ENCODE measurements at regions not wholly inside any gene's neighbourhood (a gene's known extent, or its start where the extent isn't known, plus 50 kb on each side); places are given as distances from the start of the nearest gene placed in this dataset.

DNA sequence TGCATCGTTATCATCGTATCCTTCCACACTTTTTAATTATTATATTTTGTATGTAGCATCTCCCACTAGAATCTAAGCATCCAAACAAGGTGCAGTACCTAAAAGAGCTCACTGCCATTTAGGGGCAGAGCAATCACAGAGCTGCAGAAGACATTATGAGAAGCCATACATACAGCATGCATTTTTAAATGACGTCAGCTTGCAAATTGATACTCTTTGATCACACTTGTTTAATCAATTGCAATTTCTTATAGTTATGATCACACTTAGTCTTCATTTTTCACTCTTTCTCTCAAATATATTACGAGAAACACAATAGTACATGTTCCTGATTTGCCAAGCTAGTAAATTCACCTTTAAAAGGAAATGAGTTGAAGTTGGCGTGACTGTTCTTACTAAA is 753.3 kb upstream of the LRRN3 start:
- Histone ChIP-seq H2BK15ac (ENCODE audit: low read depth, low read length) (no peak overlapping the region), H4K5ac (ENCODE audit: low read depth, low read length) (no peak overlapping the region), H3K18ac (ENCODE audit: low read depth, low read length) (no peak overlapping the region), H3K23ac (ENCODE audit: low read depth, low read length) (no peak overlapping the region), H3K27me3 (ENCODE audit: control insufficient read depth, insufficient read depth, low read length) (no peaks in the 10 kb centered on the region), H3K9me3 (ENCODE audit: control insufficient read depth, insufficient read depth, low read length) (no peaks in the 10 kb centered on the region), H3K56ac (ENCODE audit: extremely low read depth, insufficient read depth, low read length) (no peak overlapping the region), H3K9ac (ENCODE audit: low read depth, low read length) (no peak overlapping the region), H4K91ac (ENCODE audit: insufficient read depth, low read depth, low read length) (no peak overlapping the region), H2AFZ (replicated peaks; ENCODE audit: low read length, poor library complexity) (no peak overlapping the region), H3K27ac (ENCODE audit: insufficient read depth, low read length) (no peak overlapping the region), H4K20me1 (ENCODE audit: insufficient read depth, low read length) (no peaks in the 10 kb centered on the region), H3K4me2 (ENCODE audit: low read depth, low read length) (no peak overlapping the region), H2BK20ac (ENCODE audit: low read depth, low read length) (no peak overlapping the region), H3K9me1 (ENCODE audit: insufficient read depth, low read length) (no peaks in the 10 kb centered on the region), H3K36me3 (ENCODE audit: control insufficient read depth, insufficient read depth, low read length) (no peaks in the 10 kb centered on the region), H2BK120ac (ENCODE audit: low read depth, low read length) (no peak overlapping the region), H2BK5ac (ENCODE audit: low read depth, low read length, poor library complexity, severe bottlenecking) (no peak overlapping the region), H3K4me1 (ENCODE audit: control insufficient read depth, insufficient read depth, low read length) (no peaks in the 10 kb centered on the region), H2AK9ac (replicated peaks; ENCODE audit: low read depth, low read length, poor library complexity) (no peak overlapping the region), H3K79me1 (ENCODE audit: low read depth in 1 of 2, low read length in 2 of 2) (no peaks in the 10 kb centered on the region), H4K8ac (ENCODE audit: low read depth in 2 of 2, low read length in 2 of 2) (no peak overlapping the region), H3K4ac (ENCODE audit: low read depth, low read length) (no peak overlapping the region), H3K4me3 (ENCODE audit: insufficient read depth, low read depth, low read length) (no peak overlapping the region), H3K14ac (replicated peaks; ENCODE audit: low read depth, low read length) (no peak overlapping the region), H2AK5ac (ENCODE audit: low read depth, low read length) (no peak overlapping the region)
- no peak for DNase-seq
- dilution Hi-C loops (cut with HindIII; ENCODE audit: low sequenced_read_pairs, unreplicated experiment) (no loop called here), intact Hi-C loops (cut with micrococcal nuclease) (no loop called here), in situ Hi-C loops (cut with MboI; ENCODE audit: low sequenced_read_pairs) (no loop called here)
- no TSS peak for BruUV-seq (replicated peaks)
- ChIA-PET CTCF (no interaction called here), POLR2A (ENCODE audit: unreplicated experiment) (no interaction called here)
- 100% methylated on average over 2 of the region's 5 CpGs; no CpG with 5 or more reads in 1 of the 2 experiments for WGBS, 2 experiments (ENCODE audit: extremely low coverage in 2 of 2, insufficient read length in 1 of 2)
- TF ChIP-seq ELK1 (IDR thresholded peaks at IDR 0.05; ENCODE audit: borderline replicate concordance, low read depth, low read length) (no peak), NFE2L2 (IDR thresholded peaks at IDR 0.05; ENCODE audit: low read depth, low read length) (no peak), CTCF (conservative IDR thresholded peaks at IDR 0.05; ENCODE audit: low read depth, low read length) (no peak), RAD21 (IDR thresholded peaks at IDR 0.05; ENCODE audit: low read length) (no peak), CEBPB (IDR thresholded peaks at IDR 0.05; ENCODE audit: low read depth, low read length) (no peak), BHLHE40 (IDR thresholded peaks at IDR 0.05; ENCODE audit: low read depth, low read length) (no peak), CHD1 (IDR thresholded peaks at IDR 0.05; ENCODE audit: low read depth, low read length) (no peak), FOS (IDR thresholded peaks at IDR 0.05; ENCODE audit: low read depth, low read length) (no peak), MAFK (IDR thresholded peaks at IDR 0.05; ENCODE audit: low read depth, low read length) (no peak), MXI1 (IDR thresholded peaks at IDR 0.05; ENCODE audit: borderline replicate concordance, low read depth, low read length) (no peak), SMC3 (IDR thresholded peaks at IDR 0.05; ENCODE audit: low read depth, low read length) (no peak), RCOR1 (IDR thresholded peaks at IDR 0.05; ENCODE audit: insufficient replicate concordance, low read length) (no peak), RFX5 (IDR thresholded peaks at IDR 0.05; ENCODE audit: low read depth, low read length) (no peak), MAZ (IDR thresholded peaks at IDR 0.05; ENCODE audit: borderline replicate concordance, low read depth, low read length) (no peak), POLR2A (IDR thresholded peaks at IDR 0.05; ENCODE audit: low read depth, low read length) (no peak)
- TF ChIP-seq, protein P1, sequence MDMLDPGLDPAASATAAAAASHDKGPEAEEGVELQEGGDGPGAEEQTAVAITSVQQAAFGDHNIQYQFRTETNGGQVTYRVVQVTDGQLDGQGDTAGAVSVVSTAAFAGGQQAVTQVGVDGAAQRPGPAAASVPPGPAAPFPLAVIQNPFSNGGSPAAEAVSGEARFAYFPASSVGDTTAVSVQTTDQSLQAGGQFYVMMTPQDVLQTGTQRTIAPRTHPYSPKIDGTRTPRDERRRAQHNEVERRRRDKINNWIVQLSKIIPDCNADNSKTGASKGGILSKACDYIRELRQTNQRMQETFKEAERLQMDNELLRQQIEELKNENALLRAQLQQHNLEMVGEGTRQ (IDR thresholded peaks at IDR 0.05; ENCODE audit: low read depth, low read length) = no peak
- ATAC-seq (ENCODE audit: low read depth) = no peak
